ENCODE measurements at regions not wholly inside any gene's neighbourhood (a gene's known extent, or its start where the extent isn't known, plus 50 kb on each side); places are given as distances from the start of the nearest gene placed in this dataset.

GRCh38 chr7:49333180-49333881 is 409.0 kb downstream of the CDC14C start:
- intact Hi-C loops (cut with micrococcal nuclease) = no loop called here
- WGBS, 2 experiments (ENCODE audit: extremely low coverage in 2 of 2, insufficient read length in 1 of 2) = no CpG with 5 or more reads among the region's 4 CpGs
- no TSS peak for BruUV-seq (replicated peaks)

More at GRCh38 chr7:49333180-49333881, 409.0 kb downstream of the CDC14C start:
- POLR2A ChIA-PET (ENCODE audit: unreplicated experiment) = no interaction called here
- dilution Hi-C loops (cut with HindIII; ENCODE audit: low sequenced_read_pairs, unreplicated experiment) = no loop called here
- H3K79me1 ChIP-seq (ENCODE audit: low read depth in 1 of 2, low read length in 2 of 2) = no peaks in the 10 kb centered on the region
- H3K9me3 ChIP-seq (ENCODE audit: control insufficient read depth, insufficient read depth, low read length) = no peaks in the 10 kb centered on the region
- in situ Hi-C loops (cut with MboI; ENCODE audit: low sequenced_read_pairs) = no loop called here
- no peak for TF ChIP-seq CTCF (conservative IDR thresholded peaks at IDR 0.05; ENCODE audit: low read depth, low read length)
- no peak for TF ChIP-seq CHD1 (IDR thresholded peaks at IDR 0.05; ENCODE audit: low read depth, low read length)
- TF ChIP-seq NFE2L2 (IDR thresholded peaks at IDR 0.05; ENCODE audit: low read depth, low read length) = no peak
- no peak for TF ChIP-seq CEBPB (IDR thresholded peaks at IDR 0.05; ENCODE audit: low read depth, low read length)
- TF ChIP-seq USF2 (IDR thresholded peaks at IDR 0.05; ENCODE audit: low read depth, low read length) = no peak
- no peak for TF ChIP-seq MAFK (IDR thresholded peaks at IDR 0.05; ENCODE audit: low read depth, low read length)
- no peak for TF ChIP-seq RAD21 (IDR thresholded peaks at IDR 0.05; ENCODE audit: low read length)
- no peak overlapping the region for H3K27ac ChIP-seq (ENCODE audit: insufficient read depth, low read length)
- H3K4me3 ChIP-seq (ENCODE audit: insufficient read depth, low read depth, low read length) = no peak overlapping the region
- H3K23ac ChIP-seq (ENCODE audit: low read depth, low read length) = no peak overlapping the region
- H2BK5ac ChIP-seq (ENCODE audit: low read depth, low read length, poor library complexity, severe bottlenecking) = no peak overlapping the region
- H2AK9ac ChIP-seq (replicated peaks; ENCODE audit: low read depth, low read length, poor library complexity) = no peak overlapping the region
- ATAC-seq (ENCODE audit: low read depth) (no peak), DNase-seq (no peak)
- H3K4ac ChIP-seq (ENCODE audit: low read depth, low read length) = no peak overlapping the region
- H2AFZ ChIP-seq (replicated peaks; ENCODE audit: low read length, poor library complexity) = no peak overlapping the region
- no peaks in the 10 kb centered on the region for H3K36me3 ChIP-seq (ENCODE audit: control insufficient read depth, insufficient read depth, low read length)
- H4K5ac ChIP-seq (ENCODE audit: low read depth, low read length) = no peak overlapping the region
- no peak overlapping the region for H2BK20ac ChIP-seq (ENCODE audit: low read depth, low read length)
- H3K9me1 ChIP-seq (ENCODE audit: insufficient read depth, low read length) = no peaks in the 10 kb centered on the region
- no peaks in the 10 kb centered on the region for H4K20me1 ChIP-seq (ENCODE audit: insufficient read depth, low read length)
- no peaks in the 10 kb centered on the region for H3K27me3 ChIP-seq (ENCODE audit: control insufficient read depth, insufficient read depth, low read length)
- no peak overlapping the region for H2AK5ac ChIP-seq (ENCODE audit: low read depth, low read length)
- H3K14ac ChIP-seq (replicated peaks; ENCODE audit: low read depth, low read length) = no peak overlapping the region
- no peak overlapping the region for H4K91ac ChIP-seq (ENCODE audit: insufficient read depth, low read depth, low read length)
- no peak overlapping the region for H3K4me2 ChIP-seq (ENCODE audit: low read depth, low read length)
- no peak overlapping the region for H4K8ac ChIP-seq (ENCODE audit: low read depth in 2 of 2, low read length in 2 of 2)
- H2BK15ac ChIP-seq (ENCODE audit: low read depth, low read length) = no peak overlapping the region
- H3K9ac ChIP-seq (ENCODE audit: low read depth, low read length) = no peak overlapping the region
- H3K56ac ChIP-seq (ENCODE audit: extremely low read depth, insufficient read depth, low read length) = no peak overlapping the region
- H3K4me1 ChIP-seq (ENCODE audit: control insufficient read depth, insufficient read depth, low read length) = no peaks in the 10 kb centered on the region
- no peak overlapping the region for H2BK120ac ChIP-seq (ENCODE audit: low read depth, low read length)
- no peak overlapping the region for H3K18ac ChIP-seq (ENCODE audit: low read depth, low read length)
- CTCF ChIA-PET = no interaction called here

All from IMR-90 (cell line).